Breast epithelium (tissue), 4 donors: ENCODE measurements at regions not wholly inside any gene's neighbourhood (a gene's known extent, or its start where the extent isn't known, plus 50 kb on each side); places are given as distances from the start of the nearest gene placed in this dataset.

Experiments used
- DNase-seq, 2 donors: peaks; one replicate each; pipeline ENCODE4 v3.0.0-alpha.2; 2019; ENCODE audit warnings: low spot score in 2 of 2
- H3K27ac ChIP-seq, 2 donors: fragments of 200-600 bp; sonication (generic) in 1 of 2; one replicate each; pipeline ENCODE4 v1.5.1; 2016 to 2019; ENCODE audit warnings: mild to moderate bottlenecking in 1 of 2
- H3K27me3 ChIP-seq, 2 donors: fragments of 200-600 bp; sonication (generic) in 1 of 2; one replicate each; pipeline versions ENCODE4 v1.5.1 to v1.6.0; 2017 to 2019; ENCODE audit warnings: control low read depth in 1 of 2, mild to moderate bottlenecking in 1 of 2
- H3K36me3 ChIP-seq: fragments of 200-600 bp; one replicate; pipeline ENCODE4 v1.5.1; 2019
- H3K4me1 ChIP-seq, 2 donors: fragments of 200-600 bp; sonication (generic); one replicate each; pipeline ENCODE4 v1.5.1; 2016 to 2019; ENCODE audit warnings: control low read depth in 1 of 2
- H3K4me3 ChIP-seq, 3 donors: fragments of 200-600 bp; sonication (generic); 1 replicate in 2 of 3; 2 replicates in 1 of 3; pipeline ENCODE4 v1.5.1; 2016 to 2019; ENCODE audit warnings: mild to moderate bottlenecking in 3 of 3, moderate library complexity in 2 of 3
- H3K9me3 ChIP-seq, 2 donors: fragments of 200-600 bp; sonication (generic) in 1 of 2; one replicate each; pipeline ENCODE4 v1.5.1; 2016 to 2019; ENCODE audit warnings: control low read depth in 1 of 2
- CTCF ChIP-seq, 3 donors: fragments of 450-650 bp; IDR thresholded peaks; one replicate each; pipeline ENCODE4 v1.5.1; 2016 to 2017; ENCODE audit warnings: antibody characterized with exemption in 3 of 3, mild to moderate bottlenecking in 3 of 3, moderate library complexity in 3 of 3
- POLR2A ChIP-seq: fragments of 450-650 bp; IDR thresholded peaks from one replicate; pipeline ENCODE4 v1.6.1; 2016; ENCODE audit warnings: antibody characterized with exemption, mild to moderate bottlenecking, moderate library complexity
- POLR2AphosphoS5 ChIP-seq, 3 donors: sonication (generic); formaldehyde crosslinking; IDR thresholded peaks; one replicate each; pipeline ENCODE4 v1.6.1; 2017; ENCODE audit warnings: antibody characterized with exemption in 3 of 3
- intact Hi-C: fragments of 100-400 bp; cut with DNase I; formaldehyde crosslinking; loops from one replicate; pipeline ENCODE4 v1.15.1; 2023; ENCODE audit warnings: low total_unique reads

GRCh38 chr18:44590956-44591670 is 89.6 kb upstream of the SETBP1 start:
- Histone ChIP-seq H3K27ac (no peak overlapping the region), H3K4me1 (peaks cover 0 to 7% of the 10 kb centered on the region in 2 donors), H3K27me3 (no peaks in the 10 kb centered on the region), H3K9me3 (no peaks in the 10 kb centered on the region), H3K36me3 (no peaks in the 10 kb centered on the region), H3K4me3 (no peak overlapping the region)
- DNase-seq, result no peak
- TF ChIP-seq POLR2AphosphoS5 (IDR thresholded peaks at IDR 0.05) (no peak), POLR2A (no peak), CTCF (IDR thresholded peaks at IDR 0.05) (no peak)
- intact Hi-C loops, result no loop called here

- H3K27me3 ChIP-seq, result no peaks in the 10 kb centered on the region
- H3K9me3 ChIP-seq, result no peaks in the 10 kb centered on the region
- no peak overlapping the region for H3K4me3 ChIP-seq
- no peaks in the 10 kb centered on the region for H3K36me3 ChIP-seq
- intact Hi-C loops, result no loop called here
- no peak for DNase-seq
- H3K4me1 ChIP-seq, result peaks cover 0 to 7% of the 10 kb centered on the region in 2 donors
- no peak for TF ChIP-seq POLR2AphosphoS5 (IDR thresholded peaks at IDR 0.05)
- no peak for TF ChIP-seq CTCF (IDR thresholded peaks at IDR 0.05)
- no peak for TF ChIP-seq POLR2A
- H3K27ac ChIP-seq, result no peak overlapping the region
Measured at GRCh38 chr18:44592639-44593038, 88.0 kb upstream of the SETBP1 start.

GRCh38 chr18:44594799-44595467 is 85.8 kb upstream of the SETBP1 start:
- no peaks in the 10 kb centered on the region for H3K27me3 ChIP-seq
- H3K27ac ChIP-seq, result no peak overlapping the region
- H3K4me3 ChIP-seq, result no peak overlapping the region
- intact Hi-C loops, result no loop called here
- H3K36me3 ChIP-seq, result no peaks in the 10 kb centered on the region
- peaks cover 0 to 4% of the 10 kb centered on the region in 2 donors for H3K4me1 ChIP-seq
- no peaks in the 10 kb centered on the region for H3K9me3 ChIP-seq
- no peak for TF ChIP-seq POLR2AphosphoS5 (IDR thresholded peaks at IDR 0.05)
- TF ChIP-seq POLR2A, result no peak
- no peak for TF ChIP-seq CTCF (IDR thresholded peaks at IDR 0.05)
- no peak for DNase-seq

- H3K4me1 ChIP-seq, result peaks cover 0 to 4% of the 10 kb centered on the region in 2 donors
- H3K4me3 ChIP-seq, result no peak overlapping the region
- no peak for DNase-seq
- no peak for TF ChIP-seq POLR2AphosphoS5 (IDR thresholded peaks at IDR 0.05)
- TF ChIP-seq CTCF (IDR thresholded peaks at IDR 0.05), result no peak
- TF ChIP-seq POLR2A, result no peak
- H3K27me3 ChIP-seq, result no peaks in the 10 kb centered on the region
- intact Hi-C loops, result no loop called here
- no peaks in the 10 kb centered on the region for H3K9me3 ChIP-seq
- no peak overlapping the region for H3K27ac ChIP-seq
- no peaks in the 10 kb centered on the region for H3K36me3 ChIP-seq
Measured at GRCh38 chr18:44597797-44598196, 82.9 kb upstream of the SETBP1 start.

GRCh38 chr18:44598514-44598913 is 82.2 kb upstream of the SETBP1 start:
- intact Hi-C loops, result no loop called here
- Histone ChIP-seq H3K27me3 (no peaks in the 10 kb centered on the region), H3K4me3 (no peak overlapping the region), H3K27ac (no peak overlapping the region), H3K36me3 (no peaks in the 10 kb centered on the region), H3K9me3 (no peaks in the 10 kb centered on the region), H3K4me1 (peaks cover 0 to 4% of the 10 kb centered on the region in 2 donors)
- TF ChIP-seq POLR2A (no peak), POLR2AphosphoS5 (IDR thresholded peaks at IDR 0.05) (no peak), CTCF (IDR thresholded peaks at IDR 0.05) (no peak)
- no peak for DNase-seq
